GM19025 (cell line): ENCODE measurements at regions not wholly inside any gene's neighbourhood (a gene's known extent, or its start where the extent isn't known, plus 50 kb on each side); places are given as distances from the start of the nearest gene placed in this dataset.

Source experiments
- ATAC-seq: cut with Tn5 transposase; IDR thresholded peaks from one replicate; pipeline ENCODE4 v1.9.1; 2021; ENCODE audit warnings: mild to moderate bottlenecking, low read depth, moderate library complexity; ENCODE audit not compliant: unreplicated experiment

GRCh38 chr7:131008840-131009711 lies 275.1 kb upstream of the KLF14 start:
- ATAC-seq: no peak

DNA sequence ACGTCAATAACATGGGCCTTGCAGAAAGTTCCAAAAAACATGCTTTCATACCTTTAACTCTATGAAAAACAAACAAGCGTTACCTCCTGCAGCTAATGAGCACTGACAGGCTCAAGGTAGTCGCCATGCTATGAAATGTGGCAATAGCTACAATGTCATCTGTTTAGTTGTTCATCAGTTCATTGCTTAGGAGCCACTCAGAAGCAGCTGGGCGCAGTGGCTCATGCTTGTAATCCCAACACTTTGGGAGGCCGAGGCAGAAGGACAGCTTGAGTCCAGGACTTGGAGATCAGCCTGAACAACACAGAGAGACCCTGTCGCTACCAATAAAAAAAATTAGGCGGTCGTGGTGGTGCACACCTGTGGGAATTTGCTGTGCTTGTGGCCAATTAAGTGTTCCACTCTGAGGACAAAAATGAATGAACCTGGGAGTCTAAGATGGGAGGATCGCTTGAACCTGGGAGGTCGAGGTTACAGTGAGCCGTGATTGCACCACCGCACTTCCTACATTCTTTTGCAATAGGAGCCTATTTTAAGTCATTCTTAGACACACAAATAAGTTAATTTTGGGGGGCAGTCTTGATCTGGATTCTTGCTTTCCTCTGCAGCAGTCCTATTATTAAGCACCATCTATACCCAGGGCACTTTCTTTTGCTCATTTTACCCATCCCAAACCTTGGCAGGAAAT lies 276.2 kb upstream of the KLF14 start:
- no peak for ATAC-seq

GRCh38 chr7:131010717-131011431 lies 276.9 kb upstream of the KLF14 start:
- no peak for ATAC-seq

GRCh38 chr7:131011432-131011742 lies 277.4 kb upstream of the KLF14 start:
- ATAC-seq: no peak

GRCh38 chr7:131011976-131012375 lies 278.0 kb upstream of the KLF14 start:
- ATAC-seq: no peak

DNA sequence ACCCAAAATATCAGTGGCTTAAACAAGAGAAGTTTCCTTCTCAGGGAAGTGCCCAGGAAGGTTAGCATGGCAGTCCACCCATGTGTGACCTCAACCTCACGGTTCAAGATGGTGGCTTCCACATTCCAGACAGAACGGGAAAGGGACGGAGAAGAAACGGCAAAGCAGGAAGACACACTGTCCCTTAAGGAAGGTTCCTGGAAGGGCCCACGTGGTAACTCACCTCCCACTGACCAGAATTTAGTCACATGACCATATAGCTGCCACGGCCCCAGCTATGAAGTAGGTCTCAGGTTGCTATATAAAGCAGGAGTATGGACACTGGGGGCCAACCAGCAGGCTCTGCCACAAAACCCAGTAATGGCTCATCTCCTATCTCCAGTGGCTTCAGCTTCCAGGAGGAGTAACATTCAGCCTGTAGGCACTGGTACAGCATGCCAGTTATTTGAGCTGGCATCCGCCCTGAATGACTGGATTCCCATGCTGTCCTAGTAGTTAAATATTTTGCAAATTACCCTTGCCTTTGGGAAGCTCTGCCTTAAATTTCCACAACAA lies 278.5 kb upstream of the KLF14 start:
- no peak for ATAC-seq

DNA sequence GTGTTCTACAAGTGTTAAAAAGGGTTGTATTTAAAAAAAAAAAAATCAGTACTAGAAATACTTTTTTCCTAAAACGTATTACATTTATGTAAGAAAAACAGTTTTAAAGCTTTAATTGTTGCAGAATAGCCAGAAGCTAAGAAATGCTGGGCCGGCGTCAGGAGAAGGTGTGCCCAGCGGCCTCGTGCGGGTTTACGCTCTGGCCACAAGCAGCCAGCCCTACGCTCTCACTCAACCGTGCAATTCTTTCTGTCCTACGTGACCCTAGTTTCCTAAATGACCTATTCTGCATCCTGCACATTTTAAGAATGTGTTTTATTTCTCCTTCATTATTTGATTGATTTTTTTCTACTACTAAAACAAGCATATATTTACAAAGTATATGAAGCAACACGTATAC lies 279.7 kb upstream of the KLF14 start:
- ATAC-seq: no peak

GRCh38 chr7:131014906-131015656 lies 281.1 kb upstream of the KLF14 start:
- no peak for ATAC-seq

GRCh38 chr7:131015657-131015958 lies 281.6 kb upstream of the KLF14 start:
- no peak for ATAC-seq

GRCh38 chr7:131016230-131016629 lies 282.2 kb upstream of the KLF14 start:
- no peak for ATAC-seq

DNA sequence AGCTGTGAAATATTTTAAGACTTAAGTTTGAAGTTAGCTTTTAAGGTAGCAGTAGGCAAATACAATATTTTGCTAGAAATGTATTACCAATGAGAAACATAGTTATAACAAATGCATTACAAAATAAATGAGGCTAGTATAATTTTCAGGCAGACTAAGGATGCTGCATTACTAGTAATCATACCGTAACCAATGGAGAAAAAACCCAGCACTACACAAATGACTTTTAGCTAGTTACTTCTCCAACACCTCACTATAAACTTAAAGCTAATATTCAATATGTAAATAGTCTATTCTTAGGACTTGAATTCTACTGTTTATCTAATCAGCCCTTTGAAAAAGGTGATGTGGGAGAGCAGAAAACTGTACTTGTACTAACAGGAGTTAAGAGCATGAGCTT lies 285.3 kb upstream of the KLF14 start:
- ATAC-seq: no peak

- peak; percentile 48 for ATAC-seq
These were observed 286.8 kb upstream of the KLF14 start for GRCh38 chr7:131020759-131021261.

- peak; percentile 36 for ATAC-seq
These were observed 287.5 kb upstream of the KLF14 start for GRCh38 chr7:131021460-131021859.

DNA sequence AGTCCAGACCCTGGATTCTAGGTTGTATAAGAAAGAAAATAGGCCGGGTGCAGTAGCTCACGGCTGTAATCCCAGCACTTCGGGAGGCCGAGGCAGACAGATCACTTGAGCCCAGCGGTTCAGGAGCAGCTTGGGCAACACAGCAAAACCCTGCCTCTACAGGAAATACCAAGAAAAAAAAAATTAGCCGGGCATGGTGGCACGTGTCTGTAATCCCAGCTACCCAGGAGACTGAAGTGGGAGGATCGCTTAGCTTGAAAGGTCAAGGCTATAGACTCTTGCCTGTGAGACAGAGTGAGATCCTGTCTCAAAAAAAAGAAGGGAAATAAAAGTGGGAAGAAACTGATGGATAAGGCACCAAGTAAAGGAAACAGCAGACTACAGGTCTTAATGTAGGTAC lies 287.9 kb upstream of the KLF14 start:
- no peak for ATAC-seq

- no peak for ATAC-seq
These were observed 292.4 kb upstream of the KLF14 start for GRCh38 chr7:131026297-131027000.

DNA sequence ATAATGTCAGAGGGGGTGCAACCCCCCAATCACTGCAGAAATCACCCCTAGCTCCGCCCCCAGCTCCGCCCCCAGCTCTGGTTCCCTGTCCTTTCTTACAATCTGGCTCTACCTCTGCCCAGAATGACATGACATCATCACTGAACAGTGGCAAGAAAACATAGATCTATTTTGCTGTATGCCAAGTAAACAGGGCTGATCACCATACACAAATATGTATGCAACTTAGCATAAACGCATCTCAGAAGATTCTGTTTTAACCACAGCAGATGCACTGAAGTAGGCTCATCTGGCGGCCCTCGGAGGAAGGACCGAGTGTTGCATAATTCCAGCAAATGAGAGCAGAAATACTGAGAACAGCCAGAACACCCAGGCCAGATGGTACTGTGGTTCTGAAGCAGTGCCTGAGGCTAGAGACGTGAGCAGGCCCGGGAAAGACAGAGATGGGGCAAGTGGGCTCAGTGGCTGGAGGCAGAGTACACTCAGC lies 293.3 kb upstream of the KLF14 start:
- ATAC-seq: no peak

DNA sequence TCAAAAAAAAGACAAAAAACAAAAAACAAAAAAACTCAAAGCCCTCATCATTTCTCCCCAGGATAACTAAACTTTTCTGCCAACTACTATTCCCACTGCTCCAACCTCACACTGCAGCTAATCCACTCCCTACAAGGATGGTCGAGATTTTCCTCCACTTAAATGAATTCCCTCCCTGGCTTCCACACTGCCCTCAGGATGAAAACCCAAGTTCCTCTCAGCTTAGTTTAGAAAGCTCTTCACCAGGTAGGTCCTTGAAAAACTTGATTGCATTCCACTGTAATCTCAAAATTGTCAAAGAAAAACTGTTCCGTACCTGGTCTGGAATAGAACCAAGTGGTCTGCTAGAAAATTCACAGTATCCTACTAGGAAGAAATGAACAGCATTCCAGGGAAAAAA lies 294.3 kb upstream of the KLF14 start:
- no peak for ATAC-seq

- no peak for ATAC-seq
These were observed 295.0 kb upstream of the KLF14 start for GRCh38 chr7:131029002-131029401.

DNA sequence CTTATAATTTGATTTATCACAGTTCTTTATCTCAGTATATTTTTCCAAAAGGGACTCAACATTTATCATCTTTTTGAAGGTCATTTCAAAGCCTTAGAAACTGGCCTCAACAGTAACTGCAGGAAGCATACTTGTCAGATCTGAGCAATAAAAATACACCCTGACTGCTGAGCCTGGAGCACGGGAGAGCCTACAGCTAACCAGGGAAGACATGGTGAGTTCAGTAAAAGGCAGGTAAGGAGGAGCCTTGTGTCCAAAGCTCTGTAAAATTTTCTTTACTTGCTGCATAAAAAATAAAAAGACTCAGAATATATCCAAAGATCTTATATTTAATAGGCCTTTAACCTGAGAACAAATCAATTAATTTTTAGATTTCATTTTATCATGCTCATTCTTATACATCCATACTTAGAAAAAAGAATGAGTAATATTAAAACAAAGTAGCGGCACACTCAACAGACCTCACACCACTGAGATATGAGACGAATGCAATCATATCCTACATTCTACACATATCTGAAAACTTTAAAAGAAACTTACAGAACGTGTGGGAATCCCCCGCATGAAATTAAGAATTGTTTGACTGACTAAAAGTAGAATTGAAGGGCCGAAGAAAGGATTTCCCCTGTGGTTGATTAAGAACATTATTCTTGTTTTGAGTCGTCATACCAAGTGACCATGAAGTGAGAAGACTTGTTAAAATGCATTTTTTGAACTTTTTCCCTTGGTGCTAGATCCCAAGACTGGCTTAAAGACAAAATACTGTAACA lies 296.4 kb upstream of the MKLN1 start:
- peak; percentile 71 for ATAC-seq
